Epithelial cell of esophagus (primary cell): ENCODE measurements at regions not wholly inside any gene's neighbourhood (a gene's known extent, or its start where the extent isn't known, plus 50 kb on each side); places are given as distances from the start of the nearest gene placed in this dataset.
A peak's percentile ranks its signal among the peaks of the same experiment; 100 is the strongest.

ENCODE experiments used
- DNase-seq: peaks from one replicate; pipeline ENCODE4 v3.0.0; 2010; ENCODE audit warnings: low read depth
- H3K4me3 ChIP-seq: 2 replicates; pipeline ENCODE4 v1.5.1; 2011; ENCODE audit warnings: mild to moderate bottlenecking, low read length, control low read depth
- TF ChIP-seq, protein P1 (sequence below): IDR thresholded peaks from 2 replicates; pipeline ENCODE4 v1.5.1; 2011; ENCODE audit warnings: low read depth, mild to moderate bottlenecking, low read length, control low read depth, inconsistent platforms; ENCODE audit not compliant: insufficient read depth; ENCODE audit errors: missing control alignments

DNA sequence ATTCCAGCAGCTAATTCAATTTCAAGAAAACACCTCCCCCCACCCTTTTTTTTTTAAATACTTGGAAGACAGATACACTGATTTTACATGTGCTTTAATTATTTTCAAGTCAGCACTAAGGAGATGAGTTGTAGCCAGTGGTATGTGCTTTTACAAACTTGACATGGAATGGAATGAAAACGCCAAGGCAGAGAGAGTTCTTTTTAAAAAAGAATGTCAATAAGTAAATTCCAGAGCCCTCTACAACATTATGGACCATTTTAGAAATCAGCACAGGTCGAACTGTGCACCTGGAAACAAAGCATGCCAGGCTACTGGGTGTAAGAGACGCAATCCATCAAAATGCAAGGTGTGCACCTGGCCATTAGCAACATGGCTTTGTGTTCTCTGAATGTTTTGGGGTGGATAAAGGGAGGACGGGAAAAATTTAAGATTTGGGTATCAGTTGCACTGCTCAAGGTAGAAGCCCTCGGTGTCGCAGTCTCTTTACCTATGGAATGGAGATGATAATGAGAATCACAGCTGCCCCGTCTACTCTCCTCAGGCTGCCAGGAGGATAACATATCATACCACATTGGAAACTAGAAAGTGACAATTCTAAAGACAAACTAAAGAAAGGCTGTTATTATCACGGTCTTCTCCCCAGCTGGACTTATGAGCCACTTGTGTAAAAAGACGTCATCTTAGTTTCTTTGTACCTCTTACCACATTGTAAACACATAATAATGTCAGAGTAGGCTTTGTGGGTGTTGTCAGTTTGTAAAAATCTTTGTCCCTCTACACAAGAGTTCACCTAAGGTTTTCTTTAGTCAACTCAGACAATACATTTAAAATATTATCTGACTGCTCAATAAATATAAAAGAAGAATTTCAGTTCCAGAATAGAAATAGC, 107.4 kb upstream of the PRICKLE2 start:
- H3K4me3 ChIP-seq: no peak overlapping the region
- TF ChIP-seq, protein P1, sequence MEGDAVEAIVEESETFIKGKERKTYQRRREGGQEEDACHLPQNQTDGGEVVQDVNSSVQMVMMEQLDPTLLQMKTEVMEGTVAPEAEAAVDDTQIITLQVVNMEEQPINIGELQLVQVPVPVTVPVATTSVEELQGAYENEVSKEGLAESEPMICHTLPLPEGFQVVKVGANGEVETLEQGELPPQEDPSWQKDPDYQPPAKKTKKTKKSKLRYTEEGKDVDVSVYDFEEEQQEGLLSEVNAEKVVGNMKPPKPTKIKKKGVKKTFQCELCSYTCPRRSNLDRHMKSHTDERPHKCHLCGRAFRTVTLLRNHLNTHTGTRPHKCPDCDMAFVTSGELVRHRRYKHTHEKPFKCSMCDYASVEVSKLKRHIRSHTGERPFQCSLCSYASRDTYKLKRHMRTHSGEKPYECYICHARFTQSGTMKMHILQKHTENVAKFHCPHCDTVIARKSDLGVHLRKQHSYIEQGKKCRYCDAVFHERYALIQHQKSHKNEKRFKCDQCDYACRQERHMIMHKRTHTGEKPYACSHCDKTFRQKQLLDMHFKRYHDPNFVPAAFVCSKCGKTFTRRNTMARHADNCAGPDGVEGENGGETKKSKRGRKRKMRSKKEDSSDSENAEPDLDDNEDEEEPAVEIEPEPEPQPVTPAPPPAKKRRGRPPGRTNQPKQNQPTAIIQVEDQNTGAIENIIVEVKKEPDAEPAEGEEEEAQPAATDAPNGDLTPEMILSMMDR: no peak
- DNase-seq: no peak

GRCh38 chr3:64331605-64332004, 106.3 kb upstream of the PRICKLE2 start:
- no peak overlapping the region for H3K4me3 ChIP-seq
- DNase-seq: peak; percentile 36
- TF ChIP-seq, protein P1: no peak

GRCh38 chr3:64329037-64329436, 103.8 kb upstream of the PRICKLE2 start:
- peak; percentile 72 for DNase-seq
- TF ChIP-seq, protein P1: peak; percentile 78
- H3K4me3 ChIP-seq: no peak overlapping the region

- no peak overlapping the region for H3K4me3 ChIP-seq
- DNase-seq: no peak
- TF ChIP-seq, protein P1: no peak
These were observed 102.0 kb upstream of the PRICKLE2 start for GRCh38 chr3:64327100-64327804.

DNA sequence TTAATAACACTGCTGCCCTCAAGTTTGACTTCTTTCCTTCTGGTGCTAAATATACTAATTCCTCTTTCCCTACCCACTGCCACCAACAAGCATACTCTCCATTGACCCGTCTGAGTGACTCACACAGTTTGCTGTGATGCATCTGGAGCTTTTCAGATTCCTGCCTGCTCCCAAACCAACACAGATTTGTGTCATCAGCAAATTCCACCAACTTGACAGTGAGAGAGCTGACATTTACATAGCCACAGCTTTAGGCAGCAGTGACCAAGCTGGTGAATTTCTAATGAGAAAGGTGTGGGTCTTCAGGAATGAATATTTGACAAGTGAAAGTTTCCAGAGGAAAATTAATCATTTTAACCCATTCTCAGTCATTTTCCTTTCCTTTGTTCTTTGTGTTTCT, 96.5 kb upstream of the PRICKLE2 start:
- DNase-seq: peak; percentile 85
- H3K4me3 ChIP-seq: no peak overlapping the region
- TF ChIP-seq, protein P1: no peak

GRCh38 chr3:64319391-64319790, 94.1 kb upstream of the PRICKLE2 start:
- no peak for DNase-seq
- TF ChIP-seq, protein P1: no peak
- H3K4me3 ChIP-seq: no peak overlapping the region
